Uterus (tissue), 2 donors: ENCODE measurements at regions not wholly inside any gene's neighbourhood (a gene's known extent, or its start where the extent isn't known, plus 50 kb on each side); places are given as distances from the start of the nearest gene placed in this dataset.

Experiments used
- POLR2A ChIP-seq, 2 donors: fragments of 450-650 bp; IDR thresholded peaks; one replicate each; pipeline ENCODE4 v1.6.1; 2016; ENCODE audit warnings: antibody characterized with exemption in 2 of 2, mild to moderate bottlenecking in 1 of 2, moderate library complexity in 1 of 2
- TF ChIP-seq, protein P1 (sequence below), 4 experiments: fragments of 200-600 bp in 2 of 4; fragments of 450-650 bp in 2 of 4; sonication (generic) in 2 of 4; IDR thresholded peaks; one replicate each; pipeline ENCODE4 v1.5.1; 2016 to 2019; ENCODE audit warnings: antibody characterized with exemption in 4 of 4, mild to moderate bottlenecking in 2 of 4, moderate library complexity in 1 of 4

DNA sequence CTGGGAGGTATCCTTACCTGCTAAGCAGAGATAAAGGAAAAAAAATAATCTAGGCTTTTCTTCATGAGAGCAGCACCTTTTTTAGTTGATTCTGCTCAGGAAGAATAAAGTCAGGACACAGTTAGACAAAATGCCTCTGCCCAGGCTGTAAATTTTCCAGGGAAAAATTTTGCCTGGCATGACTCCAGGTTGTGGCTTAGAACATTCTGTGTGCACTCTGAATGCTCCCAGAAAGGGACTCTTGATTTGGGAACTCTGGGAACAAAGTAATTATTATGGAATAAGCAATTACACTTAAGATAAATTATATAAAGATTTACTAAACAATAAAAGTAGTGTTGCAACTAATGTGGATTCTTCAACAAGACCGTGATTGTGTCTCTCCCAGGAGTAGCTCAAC is 826.2 kb upstream of the TENM3 start:
- no peak for TF ChIP-seq POLR2A (IDR thresholded peaks at IDR 0.05)
- TF ChIP-seq, protein P1, sequence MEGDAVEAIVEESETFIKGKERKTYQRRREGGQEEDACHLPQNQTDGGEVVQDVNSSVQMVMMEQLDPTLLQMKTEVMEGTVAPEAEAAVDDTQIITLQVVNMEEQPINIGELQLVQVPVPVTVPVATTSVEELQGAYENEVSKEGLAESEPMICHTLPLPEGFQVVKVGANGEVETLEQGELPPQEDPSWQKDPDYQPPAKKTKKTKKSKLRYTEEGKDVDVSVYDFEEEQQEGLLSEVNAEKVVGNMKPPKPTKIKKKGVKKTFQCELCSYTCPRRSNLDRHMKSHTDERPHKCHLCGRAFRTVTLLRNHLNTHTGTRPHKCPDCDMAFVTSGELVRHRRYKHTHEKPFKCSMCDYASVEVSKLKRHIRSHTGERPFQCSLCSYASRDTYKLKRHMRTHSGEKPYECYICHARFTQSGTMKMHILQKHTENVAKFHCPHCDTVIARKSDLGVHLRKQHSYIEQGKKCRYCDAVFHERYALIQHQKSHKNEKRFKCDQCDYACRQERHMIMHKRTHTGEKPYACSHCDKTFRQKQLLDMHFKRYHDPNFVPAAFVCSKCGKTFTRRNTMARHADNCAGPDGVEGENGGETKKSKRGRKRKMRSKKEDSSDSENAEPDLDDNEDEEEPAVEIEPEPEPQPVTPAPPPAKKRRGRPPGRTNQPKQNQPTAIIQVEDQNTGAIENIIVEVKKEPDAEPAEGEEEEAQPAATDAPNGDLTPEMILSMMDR (IDR thresholded peaks at IDR 0.05), result no peak
